AG09309 (cell line): ENCODE measurements at regions not wholly inside any gene's neighbourhood (a gene's known extent, or its start where the extent isn't known, plus 50 kb on each side); places are given as distances from the start of the nearest gene placed in this dataset.

ENCODE experiments used
- DNase-seq: peaks from one replicate; pipeline ENCODE4 v3.0.0-alpha.2; 2010; ENCODE audit warnings: low read depth
- H3K4me3 ChIP-seq: 2 replicates; pipeline ENCODE4 v1.5.1; 2011; ENCODE audit warnings: mild to moderate bottlenecking, low read depth, low read length, moderate library complexity; ENCODE audit not compliant: control insufficient read depth
- CTCF ChIP-seq: IDR thresholded peaks from 2 replicates; pipeline ENCODE4 v1.5.1; 2011; ENCODE audit warnings: mild to moderate bottlenecking, low read depth, low read length, inconsistent platforms; ENCODE audit not compliant: insufficient read depth, control insufficient read depth; ENCODE audit errors: missing control alignments

DNA sequence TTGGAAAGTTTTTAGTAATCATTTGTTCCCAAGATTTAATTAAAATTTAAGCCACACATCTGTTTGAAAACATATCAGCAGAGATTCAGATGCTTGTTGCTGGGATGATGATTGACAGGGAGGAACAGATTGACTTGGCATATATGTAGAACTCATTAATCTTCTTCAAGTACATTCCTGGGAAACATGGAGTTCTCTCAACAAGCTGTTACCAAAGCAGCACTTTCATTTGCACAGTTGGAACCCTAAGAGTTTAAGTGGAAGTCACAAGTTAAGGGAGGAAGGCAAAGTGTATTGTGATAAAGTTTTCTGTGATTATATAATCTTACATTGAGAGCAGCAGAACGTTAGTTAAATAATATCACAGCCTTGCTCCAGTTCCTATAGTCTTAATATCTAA is 485.4 kb upstream of the CELF2 start:
- no peak for DNase-seq
- no peak overlapping the region for H3K4me3 ChIP-seq
- no peak for TF ChIP-seq CTCF

- no peak overlapping the region for H3K4me3 ChIP-seq
- TF ChIP-seq CTCF, result no peak
- no peak for DNase-seq
Measured at GRCh38 chr10:10532826-10533225, 484.8 kb upstream of the CELF2 start.

DNA sequence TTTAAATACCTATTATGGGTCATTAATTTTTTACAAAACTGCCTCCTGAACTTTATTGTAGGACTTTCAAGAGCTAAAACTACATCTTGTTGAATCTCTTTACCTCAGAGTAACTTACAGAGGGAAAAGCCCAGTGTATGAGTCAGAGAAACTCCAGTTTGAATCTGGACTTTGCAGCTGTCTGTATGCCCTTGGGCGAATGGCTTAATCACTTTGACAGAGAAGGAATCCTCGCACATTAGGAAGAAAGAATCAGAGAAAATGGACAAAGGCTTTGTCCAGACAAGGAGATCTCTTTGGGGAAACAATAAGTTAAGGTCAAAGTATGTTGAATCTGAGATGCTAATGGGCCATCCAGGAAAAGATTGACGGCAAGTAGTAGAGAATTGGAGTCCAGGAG is 484.2 kb upstream of the CELF2 start:
- TF ChIP-seq CTCF, result no peak
- no peak overlapping the region for H3K4me3 ChIP-seq
- DNase-seq, result no peak

GRCh38 chr10:10538326-10538725 is 479.3 kb upstream of the CELF2 start:
- TF ChIP-seq CTCF, result no peak
- no peak for DNase-seq
- no peak overlapping the region for H3K4me3 ChIP-seq

DNA sequence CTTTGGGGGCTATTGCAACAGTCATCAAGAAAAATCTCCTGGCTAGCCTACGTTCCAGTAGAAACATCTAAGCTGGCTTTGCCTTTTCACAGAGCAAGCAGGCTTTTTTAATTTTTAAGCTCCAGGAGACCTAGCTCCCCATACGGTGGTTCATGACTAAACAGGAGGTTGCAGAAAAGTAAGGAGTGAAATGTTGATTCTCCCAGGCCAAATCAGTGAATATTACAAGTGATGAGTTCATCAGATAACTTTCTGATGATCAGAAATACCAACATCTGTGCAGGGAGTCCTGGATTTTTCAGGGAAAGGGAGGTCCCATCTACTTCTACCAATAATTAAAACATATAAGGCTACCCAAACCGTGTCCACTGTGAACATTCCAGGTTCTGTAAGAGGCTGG is 477.3 kb upstream of the CELF2 start:
- no peak for TF ChIP-seq CTCF
- DNase-seq, result no peak

DNA sequence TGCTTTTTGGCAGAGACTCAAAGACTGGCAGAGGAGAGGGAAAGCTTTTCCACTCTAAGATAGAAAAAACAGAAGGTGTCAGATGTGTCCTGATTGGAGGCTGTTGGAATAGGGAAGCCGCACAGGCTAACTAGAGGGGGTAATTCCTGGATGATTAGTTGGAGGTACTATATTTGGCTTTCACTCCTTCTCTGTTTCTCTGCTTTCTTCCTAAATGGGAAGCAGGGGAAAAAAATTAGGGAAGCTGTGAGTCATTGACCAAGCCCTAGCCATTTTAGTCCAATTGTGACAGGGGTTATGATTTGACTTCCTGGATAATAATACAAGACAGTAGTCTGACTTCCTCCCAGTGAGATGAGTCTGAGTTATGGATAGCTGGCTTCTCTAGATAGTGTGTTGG is 475.2 kb upstream of the CELF2 start:
- H3K4me3 ChIP-seq, result no peak overlapping the region
- no peak for DNase-seq
- no peak for TF ChIP-seq CTCF

More for the DNA sequence above, 477.3 kb upstream of the CELF2 start:
- no peak overlapping the region for H3K4me3 ChIP-seq

GRCh38 chr10:10544890-10545289 is 472.8 kb upstream of the CELF2 start:
- TF ChIP-seq CTCF, result no peak
- no peak overlapping the region for H3K4me3 ChIP-seq
- DNase-seq, result no peak
